ENCODE measurements at regions not wholly inside any gene's neighbourhood (a gene's known extent, or its start where the extent isn't known, plus 50 kb on each side); places are given as distances from the start of the nearest gene placed in this dataset.

- H3K9me3 ChIP-seq: no peaks in the 10 kb centered on the region
- H3K27ac ChIP-seq: no peak overlapping the region
- DNase-seq (ENCODE audit: low spot score): no peak
- H3K27me3 ChIP-seq: no peaks in the 10 kb centered on the region
- H3K4me3 ChIP-seq: no peak overlapping the region
- no peaks in the 10 kb centered on the region for H3K36me3 ChIP-seq
- TF ChIP-seq CTCF (IDR thresholded peaks at IDR 0.05): no peak
- no peaks in the 10 kb centered on the region for H3K4me1 ChIP-seq
These were observed 58.7 kb upstream of the TRPC7 start for GRCh38 chr5:136423944-136424606.

GRCh38 chr5:136420168-136420898 lies 55.0 kb upstream of the TRPC7 start:
- no peaks in the 10 kb centered on the region for H3K4me1 ChIP-seq
- no peaks in the 10 kb centered on the region for H3K36me3 ChIP-seq
- H3K27me3 ChIP-seq: no peaks in the 10 kb centered on the region
- no peak overlapping the region for H3K4me3 ChIP-seq
- TF ChIP-seq CTCF (IDR thresholded peaks at IDR 0.05): no peak
- no peaks in the 10 kb centered on the region for H3K9me3 ChIP-seq
- no peak for DNase-seq (ENCODE audit: low spot score)
- H3K27ac ChIP-seq: no peak overlapping the region

- Histone ChIP-seq H3K9me3 (no peaks in the 10 kb centered on the region), H3K4me3 (no peak overlapping the region), H3K4me1 (no peaks in the 10 kb centered on the region), H3K36me3 (no peaks in the 10 kb centered on the region), H3K27ac (no peak overlapping the region), H3K27me3 (no peaks in the 10 kb centered on the region)
- no peak for TF ChIP-seq CTCF (IDR thresholded peaks at IDR 0.05)
- DNase-seq (ENCODE audit: low spot score): no peak
These were observed 53.0 kb upstream of the TRPC7 start for GRCh38 chr5:136418301-136418700.

All from right atrium auricular region (tissue), 2 donors.